C4-2B (cell line): ENCODE measurements at regions not wholly inside any gene's neighbourhood (a gene's known extent, or its start where the extent isn't known, plus 50 kb on each side); places are given as distances from the start of the nearest gene placed in this dataset.
"Not testable (repeated sequence)": the region's sequence is repeated elsewhere in the genome, so short reads cannot be mapped to it uniquely, and the experiment has no call there.

Experiments
- H3K27ac ChIP-seq: fragments of 450-650 bp; 2 replicates; pipeline ENCODE4 v1.5.1; 2017
- CTCF ChIP-seq: fragments of 450-650 bp; conservative IDR thresholded peaks from 2 replicates; pipeline ENCODE4 v1.5.1; 2017; ENCODE audit warnings: mild to moderate bottlenecking
- ZFX ChIP-seq: fragments of 450-650 bp; IDR thresholded peaks from 2 replicates; pipeline ENCODE4 v1.6.1; 2017

GRCh38 chr2:191500884-191501560 is 176.9 kb upstream of the NABP1 start:
- TF ChIP-seq ZFX (no peak), CTCF (no peak)
- H3K27ac ChIP-seq, result no peak overlapping the region

- TF ChIP-seq ZFX, result no peak
- peak; percentile 76 for TF ChIP-seq CTCF
- no peak overlapping the region for H3K27ac ChIP-seq
These were observed 176.3 kb upstream of the NABP1 start for GRCh38 chr2:191501561-191502168.

- H3K27ac ChIP-seq, result no peak overlapping the region
- TF ChIP-seq CTCF (no peak), ZFX (no peak)
These were observed 171.4 kb upstream of the NABP1 start for GRCh38 chr2:191506515-191506914.

- not testable (repeated sequence) for H3K27ac ChIP-seq
These were observed 170.6 kb upstream of the NABP1 start for GRCh38 chr2:191507252-191507853.

GRCh38 chr2:191508738-191509137 is 169.2 kb upstream of the NABP1 start:
- TF ChIP-seq ZFX, result no peak
- no peak for TF ChIP-seq CTCF
- no peak overlapping the region for H3K27ac ChIP-seq

GRCh38 chr2:191512216-191512835 is 165.6 kb upstream of the NABP1 start:
- no peak overlapping the region for H3K27ac ChIP-seq

GRCh38 chr2:191512874-191513273 is 165.1 kb upstream of the NABP1 start:
- TF ChIP-seq ZFX (no peak), CTCF (no peak)
- no peak overlapping the region for H3K27ac ChIP-seq

More at GRCh38 chr2:191512216-191512835, 165.6 kb upstream of the NABP1 start:
- TF ChIP-seq ZFX (no peak), CTCF (no peak)
